OCI-LY7 (cell line): ENCODE measurements at regions not wholly inside any gene's neighbourhood (a gene's known extent, or its start where the extent isn't known, plus 50 kb on each side); places are given as distances from the start of the nearest gene placed in this dataset.

Source experiments
- CTCF ChIP-seq: fragments of 200-600 bp; sonication (generic); conservative IDR thresholded peaks from 2 replicates; pipeline ENCODE4 v1.5.1; 2014; ENCODE audit warnings: mild to moderate bottlenecking, antibody characterized with exemption, low read length, moderate library complexity, mixed read lengths
- EZH2phosphoT487 ChIP-seq: fragments of 200-600 bp; sonication (generic); IDR thresholded peaks from 2 replicates; pipeline ENCODE4 v1.6.1; 2018; ENCODE audit warnings: low read depth, borderline replicate concordance, mild to moderate bottlenecking, mixed run types, antibody characterized with exemption, low read length, moderate library complexity, mixed read lengths

- TF ChIP-seq CTCF, result no peak
- no peak for TF ChIP-seq EZH2phosphoT487
Observed at GRCh38 chr16:9412915-9413264, 321.4 kb downstream of the HAPSTR1 start.
